Neural cell (in vitro differentiated cells): ENCODE measurements at regions not wholly inside any gene's neighbourhood (a gene's known extent, or its start where the extent isn't known, plus 50 kb on each side); places are given as distances from the start of the nearest gene placed in this dataset.

Source experiments
- EP300 ChIP-seq: fragments of 450-650 bp; conservative IDR thresholded peaks from 2 replicates; pipeline ENCODE4 v1.6.1; 2014; ENCODE audit warnings: antibody characterized with exemption, mild to moderate bottlenecking, moderate library complexity; ENCODE audit not compliant: poor library complexity, severe bottlenecking
- EZH2 ChIP-seq: fragments of 200-600, 300-800 bp; shearing (Covaris generic), sonication (generic); IDR thresholded peaks from 2 replicates; pipeline ENCODE4 v1.6.1; 2014; ENCODE audit warnings: antibody characterized with exemption, low read length, borderline replicate concordance, mild to moderate bottlenecking; ENCODE audit not compliant: insufficient read depth, poor library complexity, severe bottlenecking
- POLR2AphosphoS5 ChIP-seq: IDR thresholded peaks from 2 replicates; pipeline ENCODE4 v1.6.1; 2012
- SMC3 ChIP-seq: fragments of 450-650 bp; conservative IDR thresholded peaks from 2 replicates; pipeline ENCODE4 v1.6.1; 2014; ENCODE audit warnings: antibody characterized with exemption, mild to moderate bottlenecking, moderate library complexity; ENCODE audit not compliant: poor library complexity
- TAF1 ChIP-seq: IDR thresholded peaks from 2 replicates; pipeline ENCODE4 v1.6.1; 2012; ENCODE audit warnings: low read depth
- TF ChIP-seq, protein P1 (sequence below): fragments of 450-650 bp; IDR thresholded peaks from 2 replicates; pipeline ENCODE4 v1.5.1; 2014; ENCODE audit warnings: antibody characterized with exemption, mild to moderate bottlenecking, moderate library complexity; ENCODE audit not compliant: poor library complexity, severe bottlenecking

DNA sequence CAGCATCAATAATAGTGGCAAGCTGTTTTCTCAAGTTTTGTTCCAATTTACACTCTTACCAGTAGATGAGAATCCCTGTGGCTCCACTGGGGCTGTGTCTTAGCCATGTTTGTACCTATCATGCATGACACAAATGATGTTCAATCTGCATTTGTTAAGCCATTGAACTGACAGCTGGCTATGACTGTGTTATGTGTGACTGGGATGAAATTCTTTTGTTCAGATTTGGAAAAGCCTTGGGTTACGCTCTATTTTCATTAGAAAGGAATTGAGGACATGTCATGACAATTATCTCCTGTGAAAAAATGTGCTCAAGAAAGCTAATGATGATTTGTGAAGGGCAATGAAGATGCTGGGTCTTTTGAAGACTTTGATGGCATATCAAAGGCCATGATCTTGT is 201.8 kb upstream of the LARGE1 start:
- no peak for TF ChIP-seq TAF1
- TF ChIP-seq SMC3: no peak
- TF ChIP-seq, protein P1, sequence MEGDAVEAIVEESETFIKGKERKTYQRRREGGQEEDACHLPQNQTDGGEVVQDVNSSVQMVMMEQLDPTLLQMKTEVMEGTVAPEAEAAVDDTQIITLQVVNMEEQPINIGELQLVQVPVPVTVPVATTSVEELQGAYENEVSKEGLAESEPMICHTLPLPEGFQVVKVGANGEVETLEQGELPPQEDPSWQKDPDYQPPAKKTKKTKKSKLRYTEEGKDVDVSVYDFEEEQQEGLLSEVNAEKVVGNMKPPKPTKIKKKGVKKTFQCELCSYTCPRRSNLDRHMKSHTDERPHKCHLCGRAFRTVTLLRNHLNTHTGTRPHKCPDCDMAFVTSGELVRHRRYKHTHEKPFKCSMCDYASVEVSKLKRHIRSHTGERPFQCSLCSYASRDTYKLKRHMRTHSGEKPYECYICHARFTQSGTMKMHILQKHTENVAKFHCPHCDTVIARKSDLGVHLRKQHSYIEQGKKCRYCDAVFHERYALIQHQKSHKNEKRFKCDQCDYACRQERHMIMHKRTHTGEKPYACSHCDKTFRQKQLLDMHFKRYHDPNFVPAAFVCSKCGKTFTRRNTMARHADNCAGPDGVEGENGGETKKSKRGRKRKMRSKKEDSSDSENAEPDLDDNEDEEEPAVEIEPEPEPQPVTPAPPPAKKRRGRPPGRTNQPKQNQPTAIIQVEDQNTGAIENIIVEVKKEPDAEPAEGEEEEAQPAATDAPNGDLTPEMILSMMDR: no peak
- no peak for TF ChIP-seq EZH2
- peak; percentile 67 for TF ChIP-seq EP300
- TF ChIP-seq POLR2AphosphoS5: no peak
